Spinal cord (tissue), 9 donors: ENCODE measurements at regions not wholly inside any gene's neighbourhood (a gene's known extent, or its start where the extent isn't known, plus 50 kb on each side); places are given as distances from the start of the nearest gene placed in this dataset.

ENCODE experiments used
- DNase-seq, 6 donors: peaks; one replicate each; pipeline versions ENCODE4 v3.0.0 to v3.0.0-alpha.2; 2013 to 2015; ENCODE audit warnings: low spot score in 6 of 6, low read depth in 4 of 6
- H3K27ac ChIP-seq: one replicate; pipeline ENCODE4 v1.5.1; 2013; ENCODE audit warnings: low read depth, low read length, control low read depth
- H3K27me3 ChIP-seq: one replicate; pipeline ENCODE4 v1.6.1; 2013; ENCODE audit warnings: low read length; ENCODE audit not compliant: control insufficient read depth, insufficient read depth
- H3K36me3 ChIP-seq: one replicate; pipeline ENCODE4 v1.6.1; 2013; ENCODE audit warnings: low read length; ENCODE audit not compliant: control insufficient read depth, insufficient read depth
- H3K4me1 ChIP-seq: one replicate; pipeline ENCODE4 v1.6.1; 2013; ENCODE audit warnings: low read length; ENCODE audit not compliant: control insufficient read depth, insufficient read depth
- H3K4me3 ChIP-seq: one replicate; pipeline ENCODE4 v1.5.1; 2013; ENCODE audit warnings: low read depth, low read length, control low read depth
- H3K9me3 ChIP-seq: one replicate; pipeline ENCODE4 v1.6.1; 2013; ENCODE audit warnings: low read length; ENCODE audit not compliant: control insufficient read depth, insufficient read depth
- WGBS: methylation state at CpG from one replicate; pipeline ENCODE4 v1.1.5; 2013; ENCODE audit warnings: missing lambda C conversion rate; ENCODE audit not compliant: insufficient coverage; 5-methylcytosine and 5-hydroxymethylcytosine counted together
- donor health status: healthy.

GRCh38 chr5:21087766-21088165 is 1099.8 kb upstream of the CDH18 start:
- WGBS, result no CpG with 5 or more reads among the region's 1 CpG
- no peak for DNase-seq
- no peaks in the 10 kb centered on the region for H3K36me3 ChIP-seq
- H3K4me1 ChIP-seq, result no peaks in the 10 kb centered on the region
- no peaks in the 10 kb centered on the region for H3K9me3 ChIP-seq
- H3K27me3 ChIP-seq, result no peaks in the 10 kb centered on the region
- no peak overlapping the region for H3K4me3 ChIP-seq
- no peak overlapping the region for H3K27ac ChIP-seq

GRCh38 chr5:21085791-21086190 is 1097.8 kb upstream of the CDH18 start:
- H3K27ac ChIP-seq, result no peak overlapping the region
- H3K36me3 ChIP-seq, result no peaks in the 10 kb centered on the region
- H3K4me3 ChIP-seq, result no peak overlapping the region
- no CpG with 5 or more reads among the region's 2 CpGs for WGBS
- peak in 2 of 6 donors; percentile 22 to 91 for DNase-seq
- no peaks in the 10 kb centered on the region for H3K4me1 ChIP-seq
- H3K9me3 ChIP-seq, result no peaks in the 10 kb centered on the region
- no peaks in the 10 kb centered on the region for H3K27me3 ChIP-seq

GRCh38 chr5:21071986-21072385 is 1084.0 kb upstream of the CDH18 start:
- no peak for DNase-seq
- Histone ChIP-seq H3K27me3 (no peaks in the 10 kb centered on the region), H3K4me1 (no peaks in the 10 kb centered on the region), H3K4me3 (no peak overlapping the region), H3K9me3 (no peaks in the 10 kb centered on the region), H3K27ac (no peak overlapping the region), H3K36me3 (no peaks in the 10 kb centered on the region)
- 94% methylated on average over 3 of the region's 5 CpGs for WGBS

GRCh38 chr5:21071421-21071820 is 1083.4 kb upstream of the CDH18 start:
- Histone ChIP-seq H3K9me3 (no peaks in the 10 kb centered on the region), H3K4me1 (no peaks in the 10 kb centered on the region), H3K27me3 (no peaks in the 10 kb centered on the region), H3K36me3 (no peaks in the 10 kb centered on the region), H3K27ac (no peak overlapping the region), H3K4me3 (no peak overlapping the region)
- DNase-seq, result no peak
- no CpG with 5 or more reads among the region's 4 CpGs for WGBS

- Histone ChIP-seq H3K4me1 (no peaks in the 10 kb centered on the region), H3K36me3 (no peaks in the 10 kb centered on the region), H3K9me3 (no peaks in the 10 kb centered on the region), H3K4me3 (no peak overlapping the region), H3K27ac (no peak overlapping the region), H3K27me3 (no peaks in the 10 kb centered on the region)
- no peak for DNase-seq
Measured at GRCh38 chr5:21070858-21071257, 1082.9 kb upstream of the CDH18 start.

- H3K27me3 ChIP-seq, result no peaks in the 10 kb centered on the region
- no peak for DNase-seq
- H3K9me3 ChIP-seq, result peaks cover 3% of the 10 kb centered on the region
- no peak overlapping the region for H3K4me3 ChIP-seq
- WGBS, result no CpG with 5 or more reads among the region's 1 CpG
- no peaks in the 10 kb centered on the region for H3K4me1 ChIP-seq
- no peak overlapping the region for H3K27ac ChIP-seq
- no peaks in the 10 kb centered on the region for H3K36me3 ChIP-seq
Measured at GRCh38 chr5:21067724-21068123, 1079.7 kb upstream of the CDH18 start.

GRCh38 chr5:21063146-21063545 is 1075.1 kb upstream of the CDH18 start:
- DNase-seq, result no peak
- no peaks in the 10 kb centered on the region for H3K36me3 ChIP-seq
- no peak overlapping the region for H3K4me3 ChIP-seq
- H3K27me3 ChIP-seq, result no peaks in the 10 kb centered on the region
- H3K4me1 ChIP-seq, result no peaks in the 10 kb centered on the region
- H3K9me3 ChIP-seq, result peaks cover 3% of the 10 kb centered on the region
- no peak overlapping the region for H3K27ac ChIP-seq
- WGBS, result 100% methylated on average over 3 of the region's 3 CpGs

GRCh38 chr5:21058289-21058688 is 1070.3 kb upstream of the CDH18 start:
- no peaks in the 10 kb centered on the region for H3K36me3 ChIP-seq
- no peaks in the 10 kb centered on the region for H3K4me1 ChIP-seq
- no peak for DNase-seq
- H3K27me3 ChIP-seq, result no peaks in the 10 kb centered on the region
- no peak overlapping the region for H3K27ac ChIP-seq
- peaks cover 3% of the 10 kb centered on the region for H3K9me3 ChIP-seq
- WGBS, result 90% methylated on average over 4 of the region's 5 CpGs
- no peak overlapping the region for H3K4me3 ChIP-seq

- Histone ChIP-seq H3K4me1 (no peaks in the 10 kb centered on the region), H3K27ac (no peak overlapping the region), H3K4me3 (no peak overlapping the region), H3K27me3 (no peaks in the 10 kb centered on the region), H3K9me3 (no peaks in the 10 kb centered on the region), H3K36me3 (no peaks in the 10 kb centered on the region)
- no peak for DNase-seq
- no CpG with 5 or more reads among the region's 1 CpG for WGBS
Measured at GRCh38 chr5:21051945-21052344, 1063.9 kb upstream of the CDH18 start.

- Histone ChIP-seq H3K27ac (no peak overlapping the region), H3K9me3 (no peaks in the 10 kb centered on the region), H3K27me3 (no peaks in the 10 kb centered on the region), H3K4me3 (no peak overlapping the region), H3K4me1 (no peaks in the 10 kb centered on the region), H3K36me3 (no peaks in the 10 kb centered on the region)
- no CpG with 5 or more reads among the region's 2 CpGs for WGBS
- no peak for DNase-seq
Measured at GRCh38 chr5:21049901-21050300, 1061.9 kb upstream of the CDH18 start.
